SK-N-SH treated with all-trans-retinoic acid at 6 μM for 48 hours (cell line): ENCODE measurements at regions not wholly inside any gene's neighbourhood (a gene's known extent, or its start where the extent isn't known, plus 50 kb on each side); places are given as distances from the start of the nearest gene placed in this dataset.

Experiments used
- ATAC-seq: fragments of 200-7000 bp; cut with Tn5 transposase; 3 replicates; pipeline ENCODE4 v1.9.1; 2020; ENCODE audit warnings: mild to moderate bottlenecking, moderate library complexity
- ARNTL ChIP-seq: fragments of 450-650 bp; formaldehyde crosslinking; IDR thresholded peaks from 2 replicates; pipeline ENCODE4 v1.5.0; 2020; ENCODE audit warnings: low read depth, mild to moderate bottlenecking, moderate library complexity, borderline replicate concordance
- CSDC2 ChIP-seq: fragments of 250-450 bp; sonication (Bioruptor Pico); IDR thresholded peaks from 2 replicates; pipeline ENCODE4 v1.5.0; 2020; ENCODE audit warnings: mild to moderate bottlenecking, moderate library complexity
- ESRRG ChIP-seq: fragments of 250-450 bp; sonication (Bioruptor Pico); IDR thresholded peaks from 2 replicates; pipeline ENCODE4 v1.6.1; 2021; ENCODE audit warnings: mild to moderate bottlenecking
- GLIS3 ChIP-seq: fragments of 250-450 bp; sonication (Bioruptor Pico); IDR thresholded peaks from 2 replicates; pipeline ENCODE4 v1.5.0; 2020; ENCODE audit warnings: mild to moderate bottlenecking, moderate library complexity
- ISL1 ChIP-seq: fragments of 250-450 bp; sonication (Bioruptor Pico); IDR thresholded peaks from 2 replicates; pipeline ENCODE4 v2.1.2; 2022; ENCODE audit warnings: mild to moderate bottlenecking, moderate library complexity
- OSR1 ChIP-seq: fragments of 250-450 bp; sonication (Bioruptor Pico); IDR thresholded peaks from 2 replicates; pipeline ENCODE4 v1.8.0; 2022; ENCODE audit warnings: moderate library complexity, mild to moderate bottlenecking, inconsistent platforms
- PPARA ChIP-seq: fragments of 250-450 bp; sonication (Bioruptor Pico); IDR thresholded peaks from 2 replicates; pipeline ENCODE4 v1.5.0; 2020; ENCODE audit warnings: mild to moderate bottlenecking, borderline replicate concordance
- RARB ChIP-seq: fragments of 250-450 bp; sonication (Bioruptor Pico); IDR thresholded peaks from 2 replicates; pipeline ENCODE4 v1.8.0; 2021; ENCODE audit warnings: mild to moderate bottlenecking, moderate library complexity
- SNAI2 ChIP-seq: fragments of 250-450 bp; sonication (Bioruptor Pico); IDR thresholded peaks from 2 replicates; pipeline ENCODE4 v1.5.0; 2020; ENCODE audit warnings: mild to moderate bottlenecking, moderate library complexity
- TCF4 ChIP-seq: fragments of 250-450 bp; sonication (Bioruptor Pico); IDR thresholded peaks from 2 replicates; pipeline ENCODE4 v1.8.0; 2021; ENCODE audit warnings: mild to moderate bottlenecking, moderate library complexity, borderline replicate concordance
- TOX ChIP-seq: fragments of 250-450 bp; sonication (Bioruptor Pico); IDR thresholded peaks from 2 replicates; pipeline ENCODE4 v1.8.0; 2021; ENCODE audit warnings: mild to moderate bottlenecking, moderate library complexity, borderline replicate concordance
- ZC3H10 ChIP-seq: fragments of 250-450 bp; sonication (Bioruptor Pico); IDR thresholded peaks from 2 replicates; pipeline ENCODE4 v1.5.1; 2021; ENCODE audit warnings: mild to moderate bottlenecking, moderate library complexity
- ZFP3 ChIP-seq: fragments of 250-450 bp; sonication (Bioruptor Pico); IDR thresholded peaks from 2 replicates; pipeline ENCODE4 v1.5.0; 2020; ENCODE audit warnings: mild to moderate bottlenecking, moderate library complexity
- ZFP30 ChIP-seq: fragments of 450-650 bp; formaldehyde crosslinking; IDR thresholded peaks from 2 replicates; pipeline ENCODE4 v1.5.0; 2022; ENCODE audit warnings: mild to moderate bottlenecking, moderate library complexity
- ZNF565 ChIP-seq: fragments of 450-650 bp; formaldehyde crosslinking; conservative IDR thresholded peaks from 2 replicates; pipeline ENCODE4 v1.5.0; 2020; ENCODE audit warnings: low read depth, mild to moderate bottlenecking, moderate library complexity
- ZNF70 ChIP-seq: fragments of 450-650 bp; formaldehyde crosslinking; IDR thresholded peaks from 2 replicates; pipeline ENCODE4 v1.5.0; 2020; ENCODE audit warnings: mild to moderate bottlenecking, moderate library complexity
- ZNF8 ChIP-seq: fragments of 450-650 bp; formaldehyde crosslinking; IDR thresholded peaks from 2 replicates; pipeline ENCODE4 v1.5.0; 2020; ENCODE audit warnings: mild to moderate bottlenecking, moderate library complexity
- TF ChIP-seq, protein P1 (sequence below): fragments of 250-450 bp; sonication (Bioruptor Pico); IDR thresholded peaks from 2 replicates; pipeline ENCODE4 v1.5.1; 2020; ENCODE audit warnings: low read depth, mild to moderate bottlenecking, moderate library complexity
- TF ChIP-seq, protein P2 (sequence below): fragments of 250-450 bp; sonication (Bioruptor Pico); IDR thresholded peaks from 2 replicates; pipeline ENCODE4 v1.8.0; 2020; ENCODE audit warnings: mild to moderate bottlenecking, moderate library complexity, borderline replicate concordance
- TF ChIP-seq, protein P3 (sequence below): fragments of 250-450 bp; sonication (Bioruptor Pico); IDR thresholded peaks from 2 replicates; pipeline ENCODE4 v1.5.0; 2020; ENCODE audit warnings: mild to moderate bottlenecking, moderate library complexity
- TF ChIP-seq, protein P4 (sequence below): fragments of 250-450 bp; sonication (Bioruptor Pico); IDR thresholded peaks from 2 replicates; pipeline ENCODE4 v1.8.0; 2021; ENCODE audit warnings: low read depth, mild to moderate bottlenecking, moderate library complexity, borderline replicate concordance

DNA sequence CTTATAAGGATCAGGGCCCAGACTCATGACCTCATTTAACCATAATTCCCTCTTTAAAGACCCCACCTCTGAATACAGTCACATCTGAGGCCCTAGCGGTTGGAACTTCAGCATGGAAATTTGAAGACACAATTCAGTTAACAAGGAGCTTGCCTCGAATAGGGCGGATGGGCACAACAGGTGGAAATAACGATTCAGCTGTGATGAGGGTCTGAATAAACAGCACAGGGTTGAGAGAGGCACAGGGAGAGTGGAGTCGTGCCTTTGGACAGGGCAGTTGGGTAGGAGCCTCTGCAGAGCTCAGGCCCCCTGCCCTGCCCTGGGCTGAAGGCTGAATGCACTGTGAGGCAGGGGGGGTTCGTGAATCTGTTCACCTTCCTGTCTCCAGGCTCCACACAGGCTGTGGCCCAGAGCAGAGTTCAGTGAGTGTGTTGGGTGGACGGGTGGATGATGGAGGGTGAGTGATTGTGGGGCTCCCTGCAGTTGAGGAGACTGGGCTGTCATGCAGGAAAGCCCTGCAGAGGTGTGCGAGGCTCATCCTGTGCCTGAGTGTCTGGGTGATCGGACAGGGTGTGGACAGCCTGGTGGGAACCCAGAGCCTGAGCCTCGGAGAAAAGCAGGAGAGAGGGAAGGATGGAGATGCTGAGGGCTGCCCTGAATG lies 243.1 kb downstream of the FOXD2 start:
- no peak for ATAC-seq
- TF ChIP-seq, protein P1, sequence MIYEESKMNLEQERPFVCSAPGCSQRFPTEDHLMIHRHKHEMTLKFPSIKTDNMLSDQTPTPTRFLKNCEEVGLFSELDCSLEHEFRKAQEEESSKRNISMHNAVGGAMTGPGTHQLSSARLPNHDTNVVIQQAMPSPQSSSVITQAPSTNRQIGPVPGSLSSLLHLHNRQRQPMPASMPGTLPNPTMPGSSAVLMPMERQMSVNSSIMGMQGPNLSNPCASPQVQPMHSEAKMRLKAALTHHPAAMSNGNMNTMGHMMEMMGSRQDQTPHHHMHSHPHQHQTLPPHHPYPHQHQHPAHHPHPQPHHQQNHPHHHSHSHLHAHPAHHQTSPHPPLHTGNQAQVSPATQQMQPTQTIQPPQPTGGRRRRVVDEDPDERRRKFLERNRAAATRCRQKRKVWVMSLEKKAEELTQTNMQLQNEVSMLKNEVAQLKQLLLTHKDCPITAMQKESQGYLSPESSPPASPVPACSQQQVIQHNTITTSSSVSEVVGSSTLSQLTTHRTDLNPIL = no peak
- no peak for TF ChIP-seq GLIS3 (CRISPR knock-in tag)
- TF ChIP-seq TCF4 = no peak
- TF ChIP-seq ZNF70 (CRISPR knock-in tag) = no peak
- no peak for TF ChIP-seq ZC3H10 (CRISPR knock-in tag)
- no peak for TF ChIP-seq ARNTL
- TF ChIP-seq OSR1 (CRISPR knock-in tag) = no peak
- no peak for TF ChIP-seq ISL1
- no peak for TF ChIP-seq SNAI2 (CRISPR knock-in tag)
- no peak for TF ChIP-seq RARB (CRISPR knock-in tag)
- TF ChIP-seq CSDC2 (CRISPR knock-in tag) = no peak
- no peak for TF ChIP-seq ZNF8 (CRISPR knock-in tag)
- no peak for TF ChIP-seq ZNF565 (CRISPR knock-in tag)
- no peak for TF ChIP-seq TOX (CRISPR knock-in tag)
- no peak for TF ChIP-seq PPARA
- TF ChIP-seq, protein P2, sequence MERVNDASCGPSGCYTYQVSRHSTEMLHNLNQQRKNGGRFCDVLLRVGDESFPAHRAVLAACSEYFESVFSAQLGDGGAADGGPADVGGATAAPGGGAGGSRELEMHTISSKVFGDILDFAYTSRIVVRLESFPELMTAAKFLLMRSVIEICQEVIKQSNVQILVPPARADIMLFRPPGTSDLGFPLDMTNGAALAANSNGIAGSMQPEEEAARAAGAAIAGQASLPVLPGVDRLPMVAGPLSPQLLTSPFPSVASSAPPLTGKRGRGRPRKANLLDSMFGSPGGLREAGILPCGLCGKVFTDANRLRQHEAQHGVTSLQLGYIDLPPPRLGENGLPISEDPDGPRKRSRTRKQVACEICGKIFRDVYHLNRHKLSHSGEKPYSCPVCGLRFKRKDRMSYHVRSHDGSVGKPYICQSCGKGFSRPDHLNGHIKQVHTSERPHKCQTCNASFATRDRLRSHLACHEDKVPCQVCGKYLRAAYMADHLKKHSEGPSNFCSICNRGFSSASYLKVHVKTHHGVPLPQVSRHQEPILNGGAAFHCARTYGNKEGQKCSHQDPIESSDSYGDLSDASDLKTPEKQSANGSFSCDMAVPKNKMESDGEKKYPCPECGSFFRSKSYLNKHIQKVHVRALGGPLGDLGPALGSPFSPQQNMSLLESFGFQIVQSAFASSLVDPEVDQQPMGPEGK (CRISPR knock-in tag) = no peak
- TF ChIP-seq, all 23 proteins: peak for 0

DNA sequence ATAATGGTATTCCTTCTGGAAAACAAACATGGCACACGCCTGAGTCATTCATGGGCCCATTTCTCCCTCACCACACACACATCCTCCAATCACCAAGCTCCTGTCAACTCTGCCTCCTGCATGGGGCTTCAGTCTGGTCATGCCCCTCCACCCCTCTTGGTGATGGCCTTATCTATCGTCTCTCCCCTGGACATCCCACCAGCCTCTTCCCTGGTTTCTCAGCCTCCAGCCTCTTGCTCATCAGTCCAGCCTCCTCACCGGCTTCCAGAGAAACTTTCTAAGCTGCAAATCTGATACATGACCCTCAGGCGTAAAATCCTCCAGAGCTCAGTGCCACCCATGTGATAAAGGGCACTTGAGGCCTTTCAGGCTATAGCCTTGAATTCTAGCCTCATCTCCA lies 243.9 kb downstream of the FOXD2 start:
- no peak for ATAC-seq

DNA sequence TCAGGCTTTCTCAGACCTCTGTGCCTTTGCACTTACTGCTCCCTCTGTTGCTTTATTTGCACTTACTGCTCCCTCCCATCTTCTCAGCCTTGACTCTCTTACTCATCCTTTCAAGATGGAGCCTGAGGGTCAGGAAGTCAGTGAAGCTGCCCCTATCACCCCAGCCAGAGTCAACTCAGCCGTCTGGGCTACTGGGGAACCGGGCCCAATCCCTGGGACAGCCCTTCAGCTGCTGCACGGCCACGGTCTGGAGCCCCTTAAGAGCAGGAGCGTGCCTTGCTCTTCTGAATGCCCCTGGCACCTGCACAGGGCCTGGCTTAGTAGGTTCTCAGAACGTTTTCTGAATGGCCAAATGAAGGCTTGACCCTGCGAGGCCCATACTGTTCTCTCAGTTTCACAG lies 244.4 kb downstream of the FOXD2 start:
- ATAC-seq = no peak
- TF ChIP-seq ARNTL = no peak
- no peak for TF ChIP-seq ESRRG (CRISPR knock-in tag)
- TF ChIP-seq ZFP3 (CRISPR knock-in tag) = no peak
- TF ChIP-seq, protein P3, sequence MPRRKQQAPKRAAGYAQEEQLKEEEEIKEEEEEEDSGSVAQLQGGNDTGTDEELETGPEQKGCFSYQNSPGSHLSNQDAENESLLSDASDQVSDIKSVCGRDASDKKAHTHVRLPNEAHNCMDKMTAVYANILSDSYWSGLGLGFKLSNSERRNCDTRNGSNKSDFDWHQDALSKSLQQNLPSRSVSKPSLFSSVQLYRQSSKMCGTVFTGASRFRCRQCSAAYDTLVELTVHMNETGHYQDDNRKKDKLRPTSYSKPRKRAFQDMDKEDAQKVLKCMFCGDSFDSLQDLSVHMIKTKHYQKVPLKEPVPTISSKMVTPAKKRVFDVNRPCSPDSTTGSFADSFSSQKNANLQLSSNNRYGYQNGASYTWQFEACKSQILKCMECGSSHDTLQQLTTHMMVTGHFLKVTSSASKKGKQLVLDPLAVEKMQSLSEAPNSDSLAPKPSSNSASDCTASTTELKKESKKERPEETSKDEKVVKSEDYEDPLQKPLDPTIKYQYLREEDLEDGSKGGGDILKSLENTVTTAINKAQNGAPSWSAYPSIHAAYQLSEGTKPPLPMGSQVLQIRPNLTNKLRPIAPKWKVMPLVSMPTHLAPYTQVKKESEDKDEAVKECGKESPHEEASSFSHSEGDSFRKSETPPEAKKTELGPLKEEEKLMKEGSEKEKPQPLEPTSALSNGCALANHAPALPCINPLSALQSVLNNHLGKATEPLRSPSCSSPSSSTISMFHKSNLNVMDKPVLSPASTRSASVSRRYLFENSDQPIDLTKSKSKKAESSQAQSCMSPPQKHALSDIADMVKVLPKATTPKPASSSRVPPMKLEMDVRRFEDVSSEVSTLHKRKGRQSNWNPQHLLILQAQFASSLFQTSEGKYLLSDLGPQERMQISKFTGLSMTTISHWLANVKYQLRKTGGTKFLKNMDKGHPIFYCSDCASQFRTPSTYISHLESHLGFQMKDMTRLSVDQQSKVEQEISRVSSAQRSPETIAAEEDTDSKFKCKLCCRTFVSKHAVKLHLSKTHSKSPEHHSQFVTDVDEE (CRISPR knock-in tag) = no peak
- TF ChIP-seq PPARA = no peak
- TF ChIP-seq, protein P4, sequence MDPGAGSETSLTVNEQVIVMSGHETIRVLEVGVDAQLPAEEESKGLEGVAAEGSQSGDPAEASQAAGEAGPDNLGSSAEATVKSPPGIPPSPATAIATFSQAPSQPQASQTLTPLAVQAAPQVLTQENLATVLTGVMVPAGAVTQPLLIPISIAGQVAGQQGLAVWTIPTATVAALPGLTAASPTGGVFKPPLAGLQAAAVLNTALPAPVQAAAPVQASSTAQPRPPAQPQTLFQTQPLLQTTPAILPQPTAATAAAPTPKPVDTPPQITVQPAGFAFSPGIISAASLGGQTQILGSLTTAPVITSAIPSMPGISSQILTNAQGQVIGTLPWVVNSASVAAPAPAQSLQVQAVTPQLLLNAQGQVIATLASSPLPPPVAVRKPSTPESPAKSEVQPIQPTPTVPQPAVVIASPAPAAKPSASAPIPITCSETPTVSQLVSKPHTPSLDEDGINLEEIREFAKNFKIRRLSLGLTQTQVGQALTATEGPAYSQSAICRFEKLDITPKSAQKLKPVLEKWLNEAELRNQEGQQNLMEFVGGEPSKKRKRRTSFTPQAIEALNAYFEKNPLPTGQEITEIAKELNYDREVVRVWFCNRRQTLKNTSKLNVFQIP (CRISPR knock-in tag) = no peak
- TF ChIP-seq TOX (CRISPR knock-in tag) = no peak
- no peak for TF ChIP-seq GLIS3 (CRISPR knock-in tag)

More for the DNA sequence above, 243.9 kb downstream of the FOXD2 start:
- TF ChIP-seq TCF4 = no peak
- TF ChIP-seq TOX (CRISPR knock-in tag) = no peak
- TF ChIP-seq ARNTL = no peak
- TF ChIP-seq ZFP3 (CRISPR knock-in tag) = no peak
- no peak for TF ChIP-seq ZNF70 (CRISPR knock-in tag)
- TF ChIP-seq PPARA = no peak
- no peak for TF ChIP-seq CSDC2 (CRISPR knock-in tag)
- TF ChIP-seq ZNF565 (CRISPR knock-in tag) = no peak
- TF ChIP-seq RARB (CRISPR knock-in tag) = no peak
- TF ChIP-seq ZNF8 (CRISPR knock-in tag) = no peak
- TF ChIP-seq ISL1 = no peak
- TF ChIP-seq, all 23 proteins: peak for 0

DNA sequence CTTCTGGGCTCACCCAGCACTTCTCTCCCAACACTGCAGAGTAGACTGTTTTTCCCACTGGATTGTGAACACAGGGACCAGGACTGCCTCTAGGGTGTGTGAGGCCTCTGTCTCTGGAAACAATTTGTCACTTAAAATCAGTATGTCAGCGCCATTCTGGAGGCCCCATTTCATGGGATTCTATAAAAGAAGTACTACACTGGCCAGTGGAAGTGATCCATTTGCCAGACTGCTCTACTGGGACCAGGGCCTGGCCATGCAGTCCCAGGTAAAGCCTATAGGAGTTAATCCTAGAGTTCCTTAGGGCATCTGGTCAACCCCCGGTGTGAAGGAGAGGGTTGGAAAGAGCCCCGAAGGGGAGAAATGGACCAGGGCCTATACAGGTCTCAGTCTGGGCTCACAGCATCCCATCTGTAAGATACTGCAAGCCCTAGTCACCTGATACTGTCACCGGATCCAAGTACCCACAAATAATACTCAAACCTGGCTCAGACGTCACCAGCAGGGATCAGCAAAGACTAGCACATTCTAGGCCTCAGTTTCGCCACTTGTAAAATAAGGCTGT lies 245.0 kb downstream of the FOXD2 start:
- TF ChIP-seq ZFP30 (CRISPR knock-in tag) = no peak
- no peak for TF ChIP-seq ZFP3 (CRISPR knock-in tag)
- no peak for TF ChIP-seq PPARA
- TF ChIP-seq, protein P4 (CRISPR knock-in tag) = no peak
- TF ChIP-seq TOX (CRISPR knock-in tag) = no peak
- no peak for ATAC-seq
